Retinal pigment epithelial cell (primary cell): ENCODE measurements at regions not wholly inside any gene's neighbourhood (a gene's known extent, or its start where the extent isn't known, plus 50 kb on each side); places are given as distances from the start of the nearest gene placed in this dataset.

Experiments used
- DNase-seq: peaks from one replicate; pipeline ENCODE4 v3.0.0-alpha.2; 2010; ENCODE audit warnings: low read depth
- H3K4me3 ChIP-seq: 2 replicates; pipeline ENCODE4 v1.5.1; 2011; ENCODE audit warnings: mild to moderate bottlenecking, low read length, control low read depth, moderate library complexity
- TF ChIP-seq, protein P1 (sequence below): conservative IDR thresholded peaks from 2 replicates; pipeline ENCODE4 v1.5.1; 2011; ENCODE audit warnings: low read depth, low read length, control low read depth, inconsistent platforms

DNA sequence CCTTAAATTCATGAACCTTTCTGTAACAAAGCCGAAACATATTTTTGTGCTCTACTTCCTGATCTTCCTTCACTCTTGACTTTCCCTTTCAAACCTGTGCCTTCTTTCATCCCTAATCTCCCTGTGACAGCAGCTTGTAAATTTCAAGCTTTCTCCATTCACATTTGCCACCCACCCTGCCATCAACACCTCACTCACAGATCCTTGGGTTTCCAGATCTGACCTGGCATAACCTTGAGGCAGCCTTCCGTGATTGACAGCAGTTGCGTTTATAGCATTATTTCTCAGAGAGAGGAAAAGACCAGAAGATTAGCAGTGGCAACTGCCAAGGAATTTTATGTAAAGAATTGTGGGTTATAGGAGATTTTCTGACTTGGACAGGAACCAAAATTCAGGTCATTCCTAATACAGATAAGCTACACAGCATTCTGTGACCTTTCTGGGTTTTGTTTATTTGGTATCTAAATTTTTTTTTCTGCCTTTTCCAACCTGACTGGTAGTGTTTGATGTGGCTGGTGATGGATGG, 260.0 kb downstream of the NR2F1-AS1 start:
- peak; percentile 73 for DNase-seq
- no peak overlapping the region for H3K4me3 ChIP-seq
- TF ChIP-seq, protein P1, sequence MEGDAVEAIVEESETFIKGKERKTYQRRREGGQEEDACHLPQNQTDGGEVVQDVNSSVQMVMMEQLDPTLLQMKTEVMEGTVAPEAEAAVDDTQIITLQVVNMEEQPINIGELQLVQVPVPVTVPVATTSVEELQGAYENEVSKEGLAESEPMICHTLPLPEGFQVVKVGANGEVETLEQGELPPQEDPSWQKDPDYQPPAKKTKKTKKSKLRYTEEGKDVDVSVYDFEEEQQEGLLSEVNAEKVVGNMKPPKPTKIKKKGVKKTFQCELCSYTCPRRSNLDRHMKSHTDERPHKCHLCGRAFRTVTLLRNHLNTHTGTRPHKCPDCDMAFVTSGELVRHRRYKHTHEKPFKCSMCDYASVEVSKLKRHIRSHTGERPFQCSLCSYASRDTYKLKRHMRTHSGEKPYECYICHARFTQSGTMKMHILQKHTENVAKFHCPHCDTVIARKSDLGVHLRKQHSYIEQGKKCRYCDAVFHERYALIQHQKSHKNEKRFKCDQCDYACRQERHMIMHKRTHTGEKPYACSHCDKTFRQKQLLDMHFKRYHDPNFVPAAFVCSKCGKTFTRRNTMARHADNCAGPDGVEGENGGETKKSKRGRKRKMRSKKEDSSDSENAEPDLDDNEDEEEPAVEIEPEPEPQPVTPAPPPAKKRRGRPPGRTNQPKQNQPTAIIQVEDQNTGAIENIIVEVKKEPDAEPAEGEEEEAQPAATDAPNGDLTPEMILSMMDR: no peak

DNA sequence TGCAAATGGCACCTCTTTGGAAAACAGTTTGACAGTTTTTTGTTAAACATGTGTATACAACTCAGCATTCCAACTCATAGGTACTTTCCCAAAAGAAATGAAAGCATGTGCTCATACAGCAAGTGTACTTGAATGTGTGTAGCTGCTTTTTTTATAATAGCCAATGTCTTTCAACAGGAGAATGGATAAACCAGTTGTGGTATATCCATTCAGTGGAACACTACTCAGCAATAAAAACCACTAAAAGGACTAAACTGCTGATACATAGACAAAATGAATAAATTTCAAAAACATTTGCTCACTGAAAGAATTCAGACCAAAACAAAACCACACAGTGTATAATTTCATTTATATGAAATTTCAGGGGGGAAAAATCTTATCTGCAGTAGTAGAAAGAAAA, 267.3 kb downstream of the NR2F1-AS1 start:
- H3K4me3 ChIP-seq: no peak overlapping the region
- TF ChIP-seq, protein P1: no peak
- DNase-seq: no peak

DNA sequence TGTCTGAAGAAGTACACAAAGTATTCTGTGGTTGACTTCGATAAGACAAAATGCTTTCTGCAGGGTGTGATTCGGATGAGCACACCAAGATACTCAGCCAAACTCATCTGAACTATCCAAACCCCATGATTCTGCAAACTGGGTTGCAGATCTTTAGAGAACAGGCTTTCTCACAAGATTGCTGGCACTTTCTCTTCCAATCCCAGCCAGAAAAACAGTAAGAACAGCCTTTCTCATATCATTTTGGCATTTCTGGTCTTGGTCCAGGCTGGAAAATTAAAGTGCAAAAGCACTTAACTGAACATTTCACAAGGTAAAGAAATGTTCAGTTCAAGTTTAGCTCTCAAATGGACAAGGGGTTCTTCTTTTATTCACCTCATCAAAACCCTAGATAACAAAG, 269.1 kb downstream of the NR2F1-AS1 start:
- TF ChIP-seq, protein P1: no peak
- no peak for DNase-seq
- no peak overlapping the region for H3K4me3 ChIP-seq

DNA sequence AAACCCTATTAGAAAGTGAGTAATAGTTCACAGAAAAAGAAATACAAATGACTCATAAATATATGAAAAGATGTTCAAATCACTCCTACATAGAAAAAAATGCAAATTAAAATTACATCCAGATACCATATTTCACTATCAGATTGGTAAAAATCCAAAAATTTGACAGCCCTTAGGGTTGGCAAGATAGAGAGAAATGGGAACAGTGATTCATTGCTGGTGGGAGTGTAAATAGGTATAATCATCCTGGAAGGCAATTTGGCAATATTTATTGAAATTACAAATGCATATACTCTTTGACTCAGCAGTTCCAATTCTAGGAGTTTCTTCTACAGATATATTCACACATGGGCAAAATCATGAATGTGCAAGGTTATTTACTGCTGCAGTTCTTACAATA, 273.5 kb downstream of the NR2F1-AS1 start:
- no peak overlapping the region for H3K4me3 ChIP-seq
- DNase-seq: no peak
- TF ChIP-seq, protein P1: no peak

DNA sequence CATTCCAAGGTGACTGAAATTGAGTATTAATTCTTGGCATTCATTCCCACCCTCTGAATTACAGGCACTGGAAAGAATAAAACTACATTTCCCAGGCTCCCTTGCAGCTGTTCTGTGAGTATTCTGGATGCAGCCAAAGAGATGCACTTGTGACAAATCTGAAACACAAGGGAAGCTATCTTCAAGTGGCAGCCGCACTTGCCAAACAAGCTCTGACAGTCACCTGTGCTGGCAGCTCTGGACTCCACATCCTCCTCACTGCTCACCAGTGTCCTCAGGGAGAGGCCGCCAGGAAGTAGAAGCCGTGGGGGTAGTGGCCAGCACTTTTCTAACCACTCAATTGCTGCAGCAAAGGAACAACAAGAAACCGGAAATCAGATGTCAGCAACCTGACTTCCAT, 275.0 kb downstream of the NR2F1-AS1 start:
- TF ChIP-seq, protein P1: no peak
- DNase-seq: no peak
- no peak overlapping the region for H3K4me3 ChIP-seq

DNA sequence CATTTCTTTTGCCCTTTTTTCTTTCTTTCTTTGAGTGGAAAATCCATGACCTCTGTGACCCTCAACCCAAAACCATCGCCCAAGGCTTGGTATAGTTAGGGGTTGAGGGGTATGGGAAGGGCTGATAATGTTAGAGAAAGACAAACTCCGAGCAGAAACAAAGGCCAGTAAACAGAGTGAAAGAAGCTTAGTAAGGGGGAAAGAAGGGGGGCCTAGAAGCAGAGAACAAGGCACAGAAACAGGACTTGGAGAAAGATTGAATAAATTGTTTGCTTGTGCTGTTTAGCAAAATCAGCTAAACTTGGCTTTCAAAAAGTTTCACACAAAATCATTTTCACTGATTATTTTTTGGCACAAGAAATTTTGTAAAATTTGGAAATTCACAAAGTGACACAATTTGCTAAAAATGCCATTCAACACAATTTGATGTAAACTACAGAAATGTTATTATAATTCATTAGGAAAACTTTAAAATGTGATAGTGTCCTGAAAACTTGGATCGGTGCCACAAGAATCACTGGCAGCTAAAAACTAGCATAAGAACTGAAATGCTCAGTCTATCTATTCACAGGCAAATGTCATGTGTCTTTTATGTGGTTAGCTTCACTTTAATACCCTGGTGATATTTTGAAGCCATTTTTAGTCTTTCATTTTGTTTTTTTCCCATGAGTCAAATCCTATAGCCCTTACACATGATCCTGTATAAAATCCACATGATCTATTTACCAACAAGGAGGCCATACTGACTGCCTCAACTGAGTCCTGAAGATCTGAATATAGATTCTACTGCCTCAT, 276.4 kb downstream of the NR2F1-AS1 start:
- no peak for DNase-seq
- H3K4me3 ChIP-seq: no peak overlapping the region
- TF ChIP-seq, protein P1: no peak

DNA sequence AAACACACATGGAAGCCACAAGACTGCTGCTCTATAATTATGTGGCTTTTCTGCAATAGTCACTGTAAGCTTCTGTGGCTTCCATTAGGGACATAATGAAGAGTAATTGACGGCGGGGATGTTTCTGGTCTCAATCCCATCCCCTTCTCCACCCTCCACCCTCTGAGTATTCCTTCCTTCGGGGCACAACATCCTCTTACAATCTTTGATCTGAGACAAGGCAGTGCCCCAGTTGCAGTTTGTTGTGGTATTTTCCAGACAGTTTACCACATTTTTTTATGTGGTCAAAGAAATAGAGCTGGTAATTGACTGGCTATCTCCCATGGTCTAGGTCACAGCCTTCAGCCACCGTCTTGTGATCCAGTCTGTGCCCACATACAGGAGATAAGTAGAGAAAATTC, 277.7 kb downstream of the NR2F1-AS1 start:
- no peak overlapping the region for H3K4me3 ChIP-seq
- TF ChIP-seq, protein P1: no peak
- no peak for DNase-seq
